MM.1S (cell line): ENCODE measurements at regions not wholly inside any gene's neighbourhood (a gene's known extent, or its start where the extent isn't known, plus 50 kb on each side); places are given as distances from the start of the nearest gene placed in this dataset.

Experiments used
- DNase-seq: peaks from one replicate; pipeline ENCODE4 v3.0.0-alpha.2; 2015
- H2AFZ ChIP-seq: fragments of 300-600 bp; sonication (generic); 2 replicates; pipeline ENCODE4 v1.6.0; 2016; ENCODE audit warnings: antibody characterized with exemption, low read length
- H3F3A ChIP-seq: fragments of 300-600 bp; sonication (generic); 2 replicates; pipeline ENCODE4 v1.6.1; 2016; ENCODE audit warnings: mild to moderate bottlenecking, antibody characterized with exemption, low read length, moderate library complexity, mixed read lengths; ENCODE audit not compliant: insufficient read depth
- H3K27ac ChIP-seq: fragments of 300-600 bp; sonication (generic); 2 replicates; pipeline ENCODE4 v1.5.1; 2016; ENCODE audit warnings: mild to moderate bottlenecking, low read length
- H3K27me3 ChIP-seq: fragments of 300-600 bp; sonication (generic); replicated peaks from 2 replicates; pipeline ENCODE4 v1.6.0; 2016; ENCODE audit warnings: low read length; ENCODE audit not compliant: insufficient read depth
- H3K36me3 ChIP-seq: fragments of 300-600 bp; sonication (generic); replicated peaks from 2 replicates; pipeline ENCODE4 v1.6.1; 2016; ENCODE audit warnings: mild to moderate bottlenecking, low read length, mixed read lengths; ENCODE audit not compliant: insufficient read depth
- H3K4me1 ChIP-seq: fragments of 300-600 bp; sonication (generic); 2 replicates; pipeline ENCODE4 v1.6.1; 2016; ENCODE audit warnings: low read length, mixed read lengths
- H3K4me2 ChIP-seq: fragments of 300-600 bp; sonication (generic); 2 replicates; pipeline ENCODE4 v1.6.0; 2016; ENCODE audit warnings: low read depth, low read length
- H3K4me3 ChIP-seq: fragments of 300-600 bp; sonication (generic); 2 replicates; pipeline ENCODE4 v1.5.1; 2016; ENCODE audit warnings: low read length, mixed read lengths
- H3K79me2 ChIP-seq: fragments of 300-600 bp; sonication (generic); 2 replicates; pipeline ENCODE4 v1.6.1; 2016; ENCODE audit warnings: mixed run types, low read length, mixed read lengths
- H3K9ac ChIP-seq: fragments of 300-600 bp; sonication (generic); 2 replicates; pipeline ENCODE4 v1.6.1; 2016; ENCODE audit warnings: low read length, mixed read lengths
- H3K9me2 ChIP-seq: fragments of 300-600 bp; sonication (generic); replicated peaks from 2 replicates; pipeline ENCODE4 v1.6.1; 2016; ENCODE audit warnings: mild to moderate bottlenecking, low read length, mixed read lengths; ENCODE audit not compliant: insufficient read depth
- H3K9me3 ChIP-seq: fragments of 300-600 bp; sonication (generic); replicated peaks from 2 replicates; pipeline ENCODE4 v1.6.1; 2016; ENCODE audit warnings: mild to moderate bottlenecking, low read length, mixed read lengths; ENCODE audit not compliant: insufficient read depth
- H4K20me1 ChIP-seq: fragments of 300-600 bp; sonication (generic); 2 replicates; pipeline ENCODE4 v1.6.1; 2016; ENCODE audit warnings: mild to moderate bottlenecking, low read length, moderate library complexity, mixed read lengths; ENCODE audit not compliant: insufficient read depth
- CTCF ChIP-seq: fragments of 300-600 bp; sonication (generic); IDR thresholded peaks from 2 replicates; pipeline ENCODE4 v1.5.1; 2016; ENCODE audit warnings: antibody characterized with exemption, low read length, mixed read lengths
- EZH2 ChIP-seq: fragments of 300-600 bp; sonication (generic); optimal IDR thresholded peaks from 2 replicates; pipeline ENCODE3; 2017; ENCODE audit warnings: low read depth, mild to moderate bottlenecking, antibody characterized with exemption, low read length, mixed read lengths
- EZH2phosphoT487 ChIP-seq: fragments of 300-600 bp; sonication (generic); IDR thresholded peaks from 2 replicates; pipeline ENCODE4 v1.6.1; 2018; ENCODE audit warnings: antibody characterized with exemption, low read length

- no peaks in the 10 kb centered on the region for H3K4me1 ChIP-seq
- no peak overlapping the region for H3K4me3 ChIP-seq
- H3K27me3 ChIP-seq, result peaks cover 97% of the 10 kb centered on the region
- no peak overlapping the region for H3K9ac ChIP-seq
- H3K27ac ChIP-seq, result no peak overlapping the region
- H3K9me2 ChIP-seq, result no peaks in the 10 kb centered on the region
- peaks cover 2% of the 10 kb centered on the region; the same call in 1 of the 2 replicates for H4K20me1 ChIP-seq
- TF ChIP-seq EZH2, result no peak
- TF ChIP-seq EZH2phosphoT487, result no peak
- TF ChIP-seq CTCF, result no peak
- H3F3A ChIP-seq, result no peaks in the 10 kb centered on the region
- no peak overlapping the region for H2AFZ ChIP-seq
- H3K79me2 ChIP-seq, result no peaks in the 10 kb centered on the region
- H3K36me3 ChIP-seq, result no peaks in the 10 kb centered on the region
- no peak overlapping the region for H3K4me2 ChIP-seq
- no peaks in the 10 kb centered on the region for H3K9me3 ChIP-seq
- DNase-seq, result no peak
Measured at GRCh38 chr9:134566936-134567335, 74.7 kb upstream of the COL5A1 start.

- H3K9ac ChIP-seq, result no peak overlapping the region
- H3K4me2 ChIP-seq, result no peak overlapping the region
- no peak for TF ChIP-seq EZH2phosphoT487
- TF ChIP-seq EZH2, result no peak
- H2AFZ ChIP-seq, result no peak overlapping the region
- H3F3A ChIP-seq, result no peaks in the 10 kb centered on the region
- H3K4me3 ChIP-seq, result no peak overlapping the region
- no peaks in the 10 kb centered on the region for H3K9me2 ChIP-seq
- H3K36me3 ChIP-seq, result no peaks in the 10 kb centered on the region
- H3K27ac ChIP-seq, result no peak overlapping the region
- DNase-seq, result no peak
- H3K9me3 ChIP-seq, result no peaks in the 10 kb centered on the region
- H3K79me2 ChIP-seq, result no peaks in the 10 kb centered on the region
- H3K4me1 ChIP-seq, result no peaks in the 10 kb centered on the region
- H3K27me3 ChIP-seq, result peaks cover 89% of the 10 kb centered on the region
- H4K20me1 ChIP-seq, result peaks cover 2% of the 10 kb centered on the region; the same call in 1 of the 2 replicates
Measured at GRCh38 chr9:134568116-134568515, 73.5 kb upstream of the COL5A1 start.

- peaks cover 2% of the 10 kb centered on the region; the same call in 1 of the 2 replicates for H4K20me1 ChIP-seq
- no peak overlapping the region for H3K9ac ChIP-seq
- H3K9me3 ChIP-seq, result no peaks in the 10 kb centered on the region
- H2AFZ ChIP-seq, result no peak overlapping the region
- no peaks in the 10 kb centered on the region for H3K4me1 ChIP-seq
- H3K36me3 ChIP-seq, result no peaks in the 10 kb centered on the region
- H3K79me2 ChIP-seq, result no peaks in the 10 kb centered on the region
- no peaks in the 10 kb centered on the region for H3F3A ChIP-seq
- H3K27me3 ChIP-seq, result peaks cover 82% of the 10 kb centered on the region
- H3K4me3 ChIP-seq, result no peak overlapping the region
- no peak for DNase-seq
- no peak overlapping the region for H3K27ac ChIP-seq
- no peak overlapping the region for H3K4me2 ChIP-seq
- TF ChIP-seq CTCF (no peak), EZH2 (no peak), EZH2phosphoT487 (no peak)
- H3K9me2 ChIP-seq, result no peaks in the 10 kb centered on the region
Measured at GRCh38 chr9:134568811-134569210, 72.8 kb upstream of the COL5A1 start.

- H3K79me2 ChIP-seq, result no peaks in the 10 kb centered on the region
- no peak for DNase-seq
- no peaks in the 10 kb centered on the region for H3K9me3 ChIP-seq
- no peak overlapping the region for H3K9ac ChIP-seq
- no peaks in the 10 kb centered on the region for H3K36me3 ChIP-seq
- no peak overlapping the region for H3K4me3 ChIP-seq
- no peak overlapping the region for H3K27ac ChIP-seq
- TF ChIP-seq EZH2phosphoT487 (no peak), CTCF (no peak), EZH2 (no peak)
- peaks cover 74% of the 10 kb centered on the region for H3K27me3 ChIP-seq
- no peaks in the 10 kb centered on the region for H3F3A ChIP-seq
- peaks cover 2% of the 10 kb centered on the region; the same call in 1 of the 2 replicates for H4K20me1 ChIP-seq
- no peak overlapping the region for H2AFZ ChIP-seq
- H3K4me1 ChIP-seq, result no peaks in the 10 kb centered on the region
- no peaks in the 10 kb centered on the region for H3K9me2 ChIP-seq
- no peak overlapping the region for H3K4me2 ChIP-seq
Measured at GRCh38 chr9:134569626-134570025, 72.0 kb upstream of the COL5A1 start.
